ENCODE measurements at regions not wholly inside any gene's neighbourhood (a gene's known extent, or its start where the extent isn't known, plus 50 kb on each side); places are given as distances from the start of the nearest gene placed in this dataset.

DNA sequence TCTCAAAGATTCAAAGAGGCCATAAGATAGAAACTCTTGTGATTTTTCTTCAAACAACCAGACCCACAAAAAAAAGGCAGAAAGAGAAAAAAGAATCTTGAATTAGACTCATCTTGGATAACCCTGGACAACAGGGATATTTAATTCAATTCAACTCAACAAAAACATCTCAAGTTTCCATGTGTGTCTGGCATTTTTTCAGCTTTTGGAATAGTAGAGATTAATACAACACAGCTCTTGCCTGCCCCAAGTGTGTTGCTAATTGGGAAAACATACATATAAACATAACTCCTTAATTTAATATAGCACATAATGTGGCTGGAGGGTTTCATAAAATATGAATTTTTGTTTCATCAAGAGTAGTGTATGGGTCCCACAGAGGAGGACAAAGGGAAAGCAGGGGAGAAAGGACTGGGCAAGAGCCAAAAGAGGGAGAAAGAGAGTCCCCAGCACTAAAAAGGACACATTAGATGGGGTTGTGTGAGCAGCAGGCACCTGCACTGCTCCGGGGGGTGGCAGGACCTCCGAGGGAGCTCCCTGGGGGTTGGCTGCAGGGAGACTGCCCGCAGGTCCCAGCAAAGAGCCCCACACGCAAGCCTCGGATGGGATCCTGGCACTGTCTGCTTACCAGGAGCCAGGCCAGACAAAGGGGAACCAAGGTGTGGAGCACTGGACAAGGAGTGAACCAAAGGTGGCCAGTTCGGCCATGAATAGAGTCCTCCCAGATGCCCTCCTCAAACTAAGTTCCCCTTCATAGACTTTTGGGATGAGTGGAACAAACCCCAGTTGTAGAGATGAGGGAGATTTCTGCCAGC is 65.6 kb upstream of the TMEM72 start:
- TF ChIP-seq, protein P1, sequence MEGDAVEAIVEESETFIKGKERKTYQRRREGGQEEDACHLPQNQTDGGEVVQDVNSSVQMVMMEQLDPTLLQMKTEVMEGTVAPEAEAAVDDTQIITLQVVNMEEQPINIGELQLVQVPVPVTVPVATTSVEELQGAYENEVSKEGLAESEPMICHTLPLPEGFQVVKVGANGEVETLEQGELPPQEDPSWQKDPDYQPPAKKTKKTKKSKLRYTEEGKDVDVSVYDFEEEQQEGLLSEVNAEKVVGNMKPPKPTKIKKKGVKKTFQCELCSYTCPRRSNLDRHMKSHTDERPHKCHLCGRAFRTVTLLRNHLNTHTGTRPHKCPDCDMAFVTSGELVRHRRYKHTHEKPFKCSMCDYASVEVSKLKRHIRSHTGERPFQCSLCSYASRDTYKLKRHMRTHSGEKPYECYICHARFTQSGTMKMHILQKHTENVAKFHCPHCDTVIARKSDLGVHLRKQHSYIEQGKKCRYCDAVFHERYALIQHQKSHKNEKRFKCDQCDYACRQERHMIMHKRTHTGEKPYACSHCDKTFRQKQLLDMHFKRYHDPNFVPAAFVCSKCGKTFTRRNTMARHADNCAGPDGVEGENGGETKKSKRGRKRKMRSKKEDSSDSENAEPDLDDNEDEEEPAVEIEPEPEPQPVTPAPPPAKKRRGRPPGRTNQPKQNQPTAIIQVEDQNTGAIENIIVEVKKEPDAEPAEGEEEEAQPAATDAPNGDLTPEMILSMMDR (IDR thresholded peaks at IDR 0.05) = no peak
- TF ChIP-seq POLR2A (IDR thresholded peaks at IDR 0.05) = no peak

Data from esophagus squamous epithelium (tissue), 4 donors.